ENCODE measurements at regions not wholly inside any gene's neighbourhood (a gene's known extent, or its start where the extent isn't known, plus 50 kb on each side); places are given as distances from the start of the nearest gene placed in this dataset.

DNA sequence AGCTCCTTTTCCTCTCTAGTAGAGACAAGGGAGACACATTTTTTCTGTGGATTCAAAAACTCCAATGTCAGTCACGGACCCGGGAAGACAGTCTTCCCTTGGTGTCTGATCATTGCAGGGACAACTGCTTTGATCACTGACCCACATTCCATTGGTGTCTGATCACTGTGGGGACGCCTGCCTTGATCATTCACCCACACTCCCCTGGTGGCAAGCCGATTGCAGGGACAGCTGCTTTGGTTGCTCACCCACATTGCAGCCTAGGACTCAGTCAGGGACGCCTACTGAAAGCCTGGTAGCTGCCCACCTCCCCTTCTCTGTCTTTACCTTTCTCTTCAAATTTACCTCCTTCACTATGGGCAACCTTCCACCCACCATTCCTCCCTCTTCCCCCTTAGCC is 206.6 kb upstream of the DUSP10 start:
- H3K4me3 ChIP-seq (ENCODE audit: low read length in 2 of 2) = no peak overlapping the region
- intact Hi-C loops (cut with micrococcal nuclease) = no loop called here

DNA sequence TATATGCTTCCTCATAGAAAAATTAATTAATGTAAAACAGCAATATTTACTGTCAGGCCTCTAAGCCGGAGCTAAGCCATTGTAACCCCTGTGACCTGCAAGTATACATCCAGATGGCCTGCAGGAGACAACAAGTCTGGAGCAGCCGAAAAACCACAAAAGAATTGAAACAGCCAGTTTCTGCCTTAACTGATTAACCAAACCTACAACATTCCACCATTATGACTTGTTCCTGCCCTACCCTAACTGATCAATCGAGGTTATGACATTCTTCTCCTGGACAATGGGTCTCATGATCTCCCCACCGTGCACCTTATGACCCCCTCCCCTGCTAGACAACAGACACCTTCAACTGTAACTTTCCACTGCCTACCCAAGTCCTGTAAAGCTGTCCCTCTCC is 205.8 kb upstream of the DUSP10 start:
- CTCF ChIA-PET (ENCODE audit: partially characterized antibody) = no interaction called here
- no peak overlapping the region for H3K27ac Mint-ChIP-seq
- no peaks in the 10 kb centered on the region for H3K36me3 ChIP-seq (ENCODE audit: insufficient read depth, low read length)
- H3K27me3 Mint-ChIP-seq = peaks cover 2 to 4% of the 10 kb centered on the region in 2 donors
- H3K27ac ChIP-seq (ENCODE audit: low read depth, low read length) = no peak overlapping the region
- H3K27me3 ChIP-seq (ENCODE audit: insufficient read depth, low read length) = no peaks in the 10 kb centered on the region
- no peak overlapping the region for H3K4me3 ChIP-seq (ENCODE audit: low read length in 2 of 2)
- H3K4me1 Mint-ChIP-seq = no peaks in the 10 kb centered on the region
- no peaks in the 10 kb centered on the region for H3K4me1 ChIP-seq (ENCODE audit: insufficient read depth, low read length)
- peaks cover 2 to 21% (median 14%) of the 10 kb centered on the region in 8 donors for H3K9me3 Mint-ChIP-seq
- H3K9me3 ChIP-seq (ENCODE audit: control insufficient read depth in 1 of 2, low read length in 2 of 2) = no peaks in the 10 kb centered on the region
- intact Hi-C loops (cut with micrococcal nuclease) = no loop called here
- POLR2A ChIA-PET (ENCODE audit: partially characterized antibody) = no interaction called here
- no peak for DNase-seq
- no peaks in the 10 kb centered on the region for H3K36me3 Mint-ChIP-seq
- H3K4me3 Mint-ChIP-seq = no peak overlapping the region

More for the DNA sequence above, 206.6 kb upstream of the DUSP10 start:
- no peaks in the 10 kb centered on the region for H3K4me1 Mint-ChIP-seq
- Histone ChIP-seq H3K4me1 (ENCODE audit: insufficient read depth, low read length) (no peaks in the 10 kb centered on the region), H3K9me3 (ENCODE audit: control insufficient read depth in 1 of 2, low read length in 2 of 2) (no peaks in the 10 kb centered on the region), H3K27me3 (ENCODE audit: insufficient read depth, low read length) (no peaks in the 10 kb centered on the region), H3K27ac (ENCODE audit: low read depth, low read length) (no peak overlapping the region), H3K36me3 (ENCODE audit: insufficient read depth, low read length) (no peaks in the 10 kb centered on the region)
- peaks cover 2 to 21% (median 13%) of the 10 kb centered on the region in 8 donors for H3K9me3 Mint-ChIP-seq
- POLR2A ChIA-PET (ENCODE audit: partially characterized antibody) = no interaction called here
- peaks cover 2 to 4% of the 10 kb centered on the region in 2 donors for H3K27me3 Mint-ChIP-seq
- CTCF ChIA-PET (ENCODE audit: partially characterized antibody) = no interaction called here
- no peak overlapping the region for H3K27ac Mint-ChIP-seq
- no peak for DNase-seq
- H3K4me3 Mint-ChIP-seq = no peak overlapping the region
- no peaks in the 10 kb centered on the region for H3K36me3 Mint-ChIP-seq

DNA sequence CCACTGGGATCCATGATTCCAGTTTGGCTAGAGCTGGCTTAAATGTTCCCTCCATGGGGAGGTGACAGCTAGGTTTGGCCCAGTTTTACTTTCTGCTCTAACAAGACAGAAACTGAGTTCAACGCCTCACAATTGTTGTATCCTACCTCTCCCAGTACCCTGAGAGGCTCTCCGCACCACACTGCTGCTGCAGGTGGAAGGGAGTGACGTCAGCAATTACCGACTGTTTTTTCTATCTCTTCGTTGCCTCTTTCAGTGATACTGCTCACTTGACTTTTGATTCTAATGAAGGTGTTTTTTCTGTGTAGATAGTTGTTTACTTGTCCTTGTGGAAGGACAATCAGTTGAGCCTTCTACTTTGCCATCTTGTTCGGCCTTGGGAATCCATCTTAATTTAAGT is 204.9 kb upstream of the DUSP10 start:
- H3K9me3 ChIP-seq (ENCODE audit: control insufficient read depth in 1 of 2, low read length in 2 of 2) = no peaks in the 10 kb centered on the region
- intact Hi-C loops (cut with micrococcal nuclease) = no loop called here
- Mint-ChIP-seq H3K9me3 (peaks cover 2 to 21% (median 14%) of the 10 kb centered on the region in 8 donors), H3K27me3 (peaks cover 0 to 4% of the 10 kb centered on the region in 2 donors), H3K27ac (no peak overlapping the region), H3K4me3 (no peak overlapping the region), H3K36me3 (no peaks in the 10 kb centered on the region), H3K4me1 (no peaks in the 10 kb centered on the region)
- CTCF ChIA-PET (ENCODE audit: partially characterized antibody) = no interaction called here
- H3K27ac ChIP-seq (ENCODE audit: low read depth, low read length) = no peak overlapping the region
- H3K4me3 ChIP-seq (ENCODE audit: low read length in 2 of 2) = no peak overlapping the region
- H3K27me3 ChIP-seq (ENCODE audit: insufficient read depth, low read length) = no peaks in the 10 kb centered on the region
- no peak for DNase-seq
- H3K4me1 ChIP-seq (ENCODE audit: insufficient read depth, low read length) = no peaks in the 10 kb centered on the region
- POLR2A ChIA-PET (ENCODE audit: partially characterized antibody) = no interaction called here
- H3K36me3 ChIP-seq (ENCODE audit: insufficient read depth, low read length) = no peaks in the 10 kb centered on the region

DNA sequence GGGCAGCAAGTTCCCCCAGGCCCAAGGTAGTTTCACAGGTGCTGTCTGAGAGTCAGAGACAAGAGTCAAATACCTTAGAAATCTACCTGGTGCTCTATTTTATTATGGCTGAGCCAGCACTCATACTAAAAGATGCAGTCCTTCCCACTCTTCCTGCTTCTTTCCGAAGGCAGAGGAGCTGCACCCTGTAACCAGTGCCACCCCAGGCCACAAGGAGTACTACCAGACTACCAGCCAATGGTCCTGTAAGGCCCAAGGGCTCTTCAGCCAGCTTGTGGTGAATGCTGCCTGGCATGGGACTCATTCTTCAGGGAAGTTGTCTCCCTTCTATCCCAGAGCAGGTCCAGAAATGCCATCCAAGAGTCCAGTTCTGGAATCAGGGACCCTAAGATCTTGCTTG is 203.8 kb upstream of the DUSP10 start:
- H3K9me3 ChIP-seq (ENCODE audit: control insufficient read depth in 1 of 2, low read length in 2 of 2) = no peaks in the 10 kb centered on the region
- peaks cover 2 to 21% (median 14%) of the 10 kb centered on the region in 8 donors for H3K9me3 Mint-ChIP-seq
- no peak overlapping the region for H3K27ac Mint-ChIP-seq

DNA sequence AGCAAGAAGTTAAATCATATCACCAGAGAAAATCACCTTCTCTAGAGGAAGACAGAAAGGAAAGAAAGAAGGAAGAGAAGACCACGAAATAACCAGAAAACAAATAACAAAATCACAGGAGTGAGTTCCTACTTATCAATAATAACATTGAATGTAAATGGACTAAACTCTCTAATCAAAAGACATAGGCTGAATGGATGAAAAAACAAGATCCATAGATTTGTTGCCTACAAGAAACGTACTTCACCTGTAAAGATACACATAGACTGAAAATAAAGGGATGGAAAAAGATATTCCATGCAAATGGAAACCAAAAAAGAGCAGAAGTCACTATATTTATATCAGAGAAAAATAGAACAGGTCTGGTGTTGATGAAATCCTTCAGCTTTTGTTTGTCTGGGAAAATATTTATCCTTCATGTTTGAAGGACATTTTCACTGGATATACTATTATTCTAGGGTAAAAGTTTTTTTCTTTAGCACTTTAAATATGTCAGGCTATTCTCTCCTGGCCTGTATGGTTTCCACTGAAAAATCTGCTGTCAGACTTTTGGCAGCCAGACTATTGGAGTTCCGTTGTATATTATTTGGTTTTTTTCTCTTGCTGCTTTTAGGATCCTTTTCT is 202.5 kb upstream of the DUSP10 start:
- Histone ChIP-seq H3K27ac (ENCODE audit: low read depth, low read length) (no peak overlapping the region), H3K27me3 (ENCODE audit: insufficient read depth, low read length) (no peaks in the 10 kb centered on the region), H3K36me3 (ENCODE audit: insufficient read depth, low read length) (no peaks in the 10 kb centered on the region), H3K4me1 (ENCODE audit: insufficient read depth, low read length) (no peaks in the 10 kb centered on the region), H3K9me3 (ENCODE audit: control insufficient read depth in 1 of 2, low read length in 2 of 2) (no peaks in the 10 kb centered on the region), H3K4me3 (ENCODE audit: low read length in 2 of 2) (no peak overlapping the region)
- ChIA-PET CTCF (ENCODE audit: partially characterized antibody) (no interaction called here), POLR2A (ENCODE audit: partially characterized antibody) (no interaction called here)
- H3K27me3 Mint-ChIP-seq = no peaks in the 10 kb centered on the region
- H3K36me3 Mint-ChIP-seq = no peaks in the 10 kb centered on the region
- H3K4me1 Mint-ChIP-seq = no peaks in the 10 kb centered on the region
- intact Hi-C loops (cut with micrococcal nuclease) = no loop called here
- DNase-seq = no peak
- no peak overlapping the region for H3K4me3 Mint-ChIP-seq
- no peak overlapping the region for H3K27ac Mint-ChIP-seq
- peaks cover 2 to 21% (median 14%) of the 10 kb centered on the region in 8 donors for H3K9me3 Mint-ChIP-seq

More for the DNA sequence above, 203.8 kb upstream of the DUSP10 start:
- Histone ChIP-seq H3K36me3 (ENCODE audit: insufficient read depth, low read length) (no peaks in the 10 kb centered on the region), H3K27ac (ENCODE audit: low read depth, low read length) (no peak overlapping the region), H3K4me3 (ENCODE audit: low read length in 2 of 2) (no peak overlapping the region), H3K27me3 (ENCODE audit: insufficient read depth, low read length) (no peaks in the 10 kb centered on the region), H3K4me1 (ENCODE audit: insufficient read depth, low read length) (no peaks in the 10 kb centered on the region)
- intact Hi-C loops (cut with micrococcal nuclease) = no loop called here
- no peak for DNase-seq
- Mint-ChIP-seq H3K36me3 (no peaks in the 10 kb centered on the region), H3K4me3 (no peak overlapping the region), H3K4me1 (no peaks in the 10 kb centered on the region), H3K27me3 (no peaks in the 10 kb centered on the region)
- POLR2A ChIA-PET (ENCODE audit: partially characterized antibody) = no interaction called here
- CTCF ChIA-PET (ENCODE audit: partially characterized antibody) = no interaction called here

DNA sequence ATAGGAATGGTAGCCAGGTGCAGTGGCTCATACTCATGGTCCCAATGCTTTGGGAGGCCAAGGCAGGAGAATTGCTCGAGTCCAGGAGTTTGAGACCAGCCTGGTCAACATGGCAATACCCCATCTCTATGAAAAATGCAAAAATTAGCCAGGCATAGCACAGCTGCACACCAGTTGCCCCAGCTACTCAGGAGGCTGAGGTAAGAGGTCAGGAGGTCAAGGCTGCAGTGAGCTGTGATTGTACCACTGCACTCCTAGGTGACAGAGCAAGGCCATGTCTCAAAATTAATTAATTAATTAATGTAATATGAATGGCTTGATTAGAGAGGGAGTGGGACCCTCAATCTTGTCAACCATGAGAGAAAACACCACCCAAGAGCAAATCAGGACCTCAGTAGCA is 198.7 kb upstream of the DUSP10 start:
- Mint-ChIP-seq H3K36me3 (no peaks in the 10 kb centered on the region), H3K4me3 (no peak overlapping the region), H3K4me1 (no peaks in the 10 kb centered on the region), H3K27me3 (no peaks in the 10 kb centered on the region), H3K27ac (no peak overlapping the region), H3K9me3 (peaks cover 2 to 20% (median 11%) of the 10 kb centered on the region in 8 donors)
- Histone ChIP-seq H3K27me3 (ENCODE audit: insufficient read depth, low read length) (no peaks in the 10 kb centered on the region), H3K9me3 (ENCODE audit: control insufficient read depth in 1 of 2, low read length in 2 of 2) (no peaks in the 10 kb centered on the region), H3K36me3 (ENCODE audit: insufficient read depth, low read length) (no peaks in the 10 kb centered on the region), H3K4me3 (ENCODE audit: low read length in 2 of 2) (no peak overlapping the region), H3K4me1 (ENCODE audit: insufficient read depth, low read length) (no peaks in the 10 kb centered on the region), H3K27ac (ENCODE audit: low read depth, low read length) (no peak overlapping the region)
- CTCF ChIA-PET (ENCODE audit: partially characterized antibody) = no interaction called here
- POLR2A ChIA-PET (ENCODE audit: partially characterized antibody) = no interaction called here
- no peak for DNase-seq
- intact Hi-C loops (cut with micrococcal nuclease) = no loop called here

DNA sequence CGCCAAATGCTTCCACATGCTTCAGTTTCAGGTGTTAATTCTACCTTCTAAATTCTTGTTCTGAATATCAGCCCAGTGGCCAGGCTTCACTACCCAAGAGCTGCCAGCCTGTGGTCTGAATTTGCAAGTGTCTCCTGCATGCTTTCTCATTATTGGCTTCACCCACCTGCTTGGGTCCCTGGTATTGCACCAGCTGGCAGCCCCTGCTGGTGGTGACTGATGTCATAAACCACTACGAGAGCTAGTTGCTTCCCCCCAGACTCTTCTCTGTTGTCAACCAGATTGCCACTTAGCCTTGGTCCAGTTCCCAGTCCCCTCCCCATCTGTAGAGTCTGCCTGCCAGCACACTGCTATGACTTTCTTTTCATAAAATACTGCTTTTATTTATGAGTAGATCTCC is 197.7 kb upstream of the DUSP10 start:
- H3K27ac ChIP-seq (ENCODE audit: low read depth, low read length) = no peak overlapping the region
- no peak overlapping the region for H3K4me3 ChIP-seq (ENCODE audit: low read length in 2 of 2)
- no peaks in the 10 kb centered on the region for H3K27me3 Mint-ChIP-seq
- no peak for DNase-seq
- intact Hi-C loops (cut with micrococcal nuclease) = no loop called here
- no peaks in the 10 kb centered on the region for H3K27me3 ChIP-seq (ENCODE audit: insufficient read depth, low read length)
- ChIA-PET CTCF (ENCODE audit: partially characterized antibody) (no interaction called here), POLR2A (ENCODE audit: partially characterized antibody) (no interaction called here)
- no peaks in the 10 kb centered on the region for H3K9me3 ChIP-seq (ENCODE audit: control insufficient read depth in 1 of 2, low read length in 2 of 2)
- H3K4me1 Mint-ChIP-seq = no peaks in the 10 kb centered on the region
- H3K4me1 ChIP-seq (ENCODE audit: insufficient read depth, low read length) = no peaks in the 10 kb centered on the region
- no peak overlapping the region for H3K27ac Mint-ChIP-seq
- H3K36me3 Mint-ChIP-seq = no peaks in the 10 kb centered on the region
- no peaks in the 10 kb centered on the region for H3K36me3 ChIP-seq (ENCODE audit: insufficient read depth, low read length)
- H3K4me3 Mint-ChIP-seq = no peak overlapping the region
- peaks cover 0 to 10% (median 6%) of the 10 kb centered on the region in 8 donors for H3K9me3 Mint-ChIP-seq
